CD4-positive, alpha-beta T cell treated with Interleukin-6 at 100 ng/mL for 8 hours (primary cell): ENCODE measurements at regions not wholly inside any gene's neighbourhood (a gene's known extent, or its start where the extent isn't known, plus 50 kb on each side); places are given as distances from the start of the nearest gene placed in this dataset.

Experiments
- DNase-seq: peaks from one replicate; pipeline ENCODE4 v3.0.0-alpha.2; 2020; ENCODE audit warnings: mixed read lengths, low spot score

DNA sequence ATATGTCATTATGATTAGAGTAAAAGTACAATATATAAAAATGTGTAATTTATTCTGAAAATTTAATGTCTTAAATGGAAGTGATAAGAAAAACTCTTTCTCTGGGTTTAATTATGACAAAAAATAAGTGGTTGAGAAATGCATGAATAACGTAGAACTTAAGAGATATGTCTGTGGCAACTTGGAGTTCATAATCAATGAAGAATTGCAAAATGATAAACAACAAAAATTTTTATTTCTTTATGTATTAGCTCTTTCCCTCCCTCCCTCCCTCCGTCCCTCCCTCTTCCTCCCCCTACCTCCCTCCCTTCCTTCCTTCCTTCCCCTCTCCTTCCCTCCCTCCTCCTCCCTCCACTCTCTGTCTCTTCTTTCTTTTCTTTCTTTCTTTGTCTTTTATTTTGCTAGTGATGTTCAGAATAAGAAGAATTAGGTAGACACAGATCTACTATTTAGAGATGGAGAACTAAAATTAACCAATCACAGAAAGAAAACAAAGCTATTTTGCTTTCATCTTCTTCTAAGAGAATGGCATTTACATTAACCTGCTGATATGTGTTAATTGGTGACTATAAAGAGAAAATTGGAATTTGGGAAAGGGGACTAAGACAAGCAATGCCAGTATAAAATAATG lies 96.3 kb upstream of the PDC start:
- DNase-seq, result no peak

DNA sequence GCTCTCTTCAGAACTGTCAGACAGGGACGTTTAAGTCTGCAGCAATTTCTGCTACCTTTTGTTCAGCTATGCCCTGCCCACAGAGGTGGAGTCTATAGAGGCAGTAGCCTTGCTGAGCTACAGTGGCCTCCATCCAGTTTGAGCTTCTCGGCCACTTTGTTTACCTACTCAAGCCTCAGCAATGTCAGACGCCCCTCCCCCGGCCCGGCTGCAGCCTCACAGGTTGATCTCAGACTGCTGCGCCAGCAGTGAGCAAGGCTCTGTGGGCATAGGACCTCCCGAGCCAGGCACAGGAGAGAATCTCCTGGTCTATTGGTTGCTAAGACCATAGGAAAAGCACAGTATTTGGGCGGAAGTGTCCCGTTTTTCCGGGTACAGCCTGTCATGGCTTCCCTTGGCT lies 89.9 kb upstream of the PDC start:
- no peak for DNase-seq

DNA sequence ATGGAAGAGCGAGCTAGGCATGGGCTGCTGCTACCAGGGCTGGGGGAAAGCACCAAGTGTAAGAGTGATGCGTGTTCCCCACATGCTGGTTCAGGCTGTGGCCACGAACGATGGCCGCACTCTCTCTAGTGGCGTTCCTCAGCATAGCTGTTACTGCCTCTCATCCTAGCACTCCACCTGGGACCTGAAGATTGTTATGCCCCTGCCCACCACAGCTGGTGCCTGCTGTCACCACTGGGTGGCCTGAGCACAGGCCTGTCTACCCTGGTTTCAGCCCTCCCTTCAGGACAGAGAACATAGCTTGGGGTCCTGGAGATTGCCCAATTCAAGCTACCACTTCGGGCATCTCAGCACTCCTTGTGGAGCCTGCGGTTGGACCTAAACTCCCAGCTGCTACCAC lies 80.1 kb upstream of the PDC start:
- DNase-seq, result no peak

DNA sequence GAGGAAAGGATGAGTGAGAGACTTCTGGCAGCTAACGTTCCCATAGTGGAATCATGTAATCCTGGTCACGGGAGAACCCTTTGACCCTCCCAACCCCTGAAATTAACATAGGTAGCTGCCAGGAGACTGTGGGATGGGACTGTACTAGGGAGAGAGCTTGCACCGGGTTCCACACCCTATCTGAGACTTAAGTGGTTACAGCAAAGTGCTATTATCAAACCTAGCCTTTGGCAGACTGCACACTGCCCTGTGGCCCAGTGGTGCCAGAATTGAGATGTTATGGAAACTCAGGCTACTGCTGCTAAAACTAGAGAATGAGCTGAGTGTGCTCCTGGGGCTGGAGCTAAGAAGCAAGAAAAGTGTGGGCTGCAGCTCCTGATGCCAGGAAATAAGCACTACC lies 79.6 kb upstream of the PDC start:
- no peak for DNase-seq

DNA sequence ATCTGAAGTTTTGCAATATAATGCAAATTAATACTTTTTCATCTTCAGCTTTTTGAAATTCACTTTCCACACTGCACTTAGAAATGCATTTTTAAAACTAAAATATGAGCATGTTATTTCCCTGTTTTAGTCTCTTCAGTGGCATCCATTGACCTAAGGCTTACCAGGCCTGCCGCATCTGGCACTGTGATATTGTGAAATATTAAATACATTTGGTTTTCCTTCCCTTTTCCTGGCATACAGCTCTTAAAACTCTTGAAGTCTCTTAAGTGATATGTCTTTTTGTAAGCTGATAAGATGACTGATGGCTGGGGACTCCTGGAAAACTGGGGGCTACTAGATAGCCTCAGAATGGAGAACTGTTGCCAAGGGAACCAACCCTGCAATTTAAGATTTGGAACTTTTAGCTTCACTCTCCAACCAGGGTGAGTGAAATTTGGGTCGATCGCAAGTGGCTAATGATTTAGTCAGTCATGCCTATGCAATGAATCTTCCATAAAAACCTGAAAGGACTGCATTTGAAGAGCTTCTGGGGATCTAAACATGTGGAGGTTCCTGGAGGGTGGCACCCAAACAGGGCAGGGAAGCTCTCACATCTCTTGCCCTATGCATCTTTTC lies 75.5 kb upstream of the PDC start:
- DNase-seq, result no peak

DNA sequence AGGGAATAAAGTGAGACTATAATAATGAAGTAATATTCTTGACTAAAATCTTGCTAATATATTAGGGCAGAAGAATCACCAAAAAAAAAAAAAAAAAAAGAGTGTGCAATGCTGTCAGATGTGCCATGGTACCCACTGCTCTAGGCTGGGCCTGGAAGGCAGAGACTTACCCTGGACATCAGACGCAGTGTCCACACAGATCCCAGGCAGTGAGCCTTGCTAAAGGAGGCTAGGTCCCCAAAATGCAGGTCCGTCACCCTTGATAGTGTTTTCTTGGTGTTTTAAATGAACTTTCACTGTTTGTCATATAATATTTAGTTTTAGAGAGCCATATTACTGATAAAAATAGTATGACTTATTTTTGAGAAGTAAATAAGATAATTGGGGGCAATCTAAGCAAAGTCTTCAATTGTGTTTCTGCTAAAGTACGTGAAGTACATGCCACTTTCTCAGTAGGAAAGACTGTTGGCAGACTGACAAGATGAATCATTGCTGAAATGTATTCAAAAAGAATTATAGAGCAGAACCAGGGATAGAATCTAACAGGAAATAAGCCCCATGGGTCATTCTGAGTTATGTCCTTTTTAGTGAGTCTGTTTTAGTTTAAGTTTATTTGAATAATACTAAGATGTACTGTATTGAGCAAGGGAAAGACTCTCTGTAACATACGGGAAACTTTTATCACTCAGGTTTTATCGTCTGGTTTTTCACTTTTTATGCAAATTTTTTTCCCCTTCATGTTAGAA lies 74.6 kb upstream of the PDC start:
- DNase-seq, result no peak

DNA sequence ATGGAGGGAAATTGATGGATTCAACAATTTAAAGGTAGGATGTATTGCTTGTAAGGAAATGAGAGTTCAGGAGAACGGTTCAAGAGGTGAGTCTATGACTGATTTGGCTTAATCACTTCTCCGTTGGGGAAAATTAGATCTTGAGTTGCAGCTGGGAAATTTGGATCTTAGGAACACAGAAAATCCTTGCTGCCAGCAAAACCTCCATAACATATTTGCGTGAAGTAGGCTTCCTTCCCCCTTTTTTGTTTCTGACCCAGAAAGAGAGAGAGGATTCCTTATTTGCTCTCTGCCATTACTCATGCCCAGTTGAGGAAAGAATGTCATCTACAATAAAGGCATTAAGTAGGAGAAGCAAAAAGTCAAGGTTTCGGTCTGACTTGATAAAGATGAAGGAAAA lies 73.5 kb upstream of the PDC start:
- no peak for DNase-seq

DNA sequence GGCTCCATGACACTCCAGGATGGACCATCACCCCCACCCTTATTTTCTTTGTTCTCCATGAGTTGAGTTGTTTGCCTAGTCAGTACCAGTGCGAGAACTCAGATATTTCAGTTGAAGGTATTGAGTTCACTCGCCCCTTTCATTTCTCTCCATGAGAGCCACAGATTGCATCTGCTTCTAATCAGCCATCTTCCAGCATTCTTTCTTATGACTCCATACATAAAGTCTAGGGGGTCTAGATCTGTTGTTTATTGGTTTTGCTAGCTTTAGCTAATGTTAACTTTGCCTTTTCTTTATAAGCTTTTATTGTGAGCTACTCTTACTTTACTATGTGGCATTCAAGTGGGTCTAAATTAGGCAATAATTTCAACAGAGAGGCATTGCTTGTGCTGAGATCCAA lies 71.6 kb upstream of the PDC start:
- DNase-seq, result no peak

DNA sequence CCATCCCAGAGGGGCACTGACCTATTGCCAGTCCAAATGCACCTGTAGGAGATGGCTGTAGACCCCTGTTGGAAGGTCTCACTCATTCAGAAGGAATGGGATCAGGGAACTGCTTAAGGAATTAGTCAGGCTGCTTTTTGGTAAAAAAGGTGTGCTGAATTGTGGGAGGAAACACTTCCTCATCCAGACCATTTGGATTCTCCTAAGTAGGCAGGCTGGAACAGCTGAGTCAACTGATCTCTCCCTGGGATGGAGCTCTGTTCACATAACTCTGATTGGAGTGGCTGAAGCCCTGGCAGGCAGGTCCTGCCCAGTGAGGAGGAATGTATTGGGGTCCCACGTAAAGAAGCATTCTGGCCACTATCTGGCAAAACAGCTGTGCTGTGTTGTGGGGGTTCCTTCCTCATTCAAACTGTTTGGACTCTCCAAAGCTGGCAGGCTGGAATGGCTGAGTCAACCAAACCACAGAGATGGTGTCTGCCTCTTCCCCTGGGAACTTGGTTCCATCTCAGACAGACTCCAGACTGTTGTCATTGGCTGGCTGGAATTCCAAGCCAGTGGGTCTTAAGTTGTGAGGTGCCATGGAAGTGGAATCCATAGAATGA lies 70.7 kb upstream of the PDC start:
- DNase-seq, result no peak

DNA sequence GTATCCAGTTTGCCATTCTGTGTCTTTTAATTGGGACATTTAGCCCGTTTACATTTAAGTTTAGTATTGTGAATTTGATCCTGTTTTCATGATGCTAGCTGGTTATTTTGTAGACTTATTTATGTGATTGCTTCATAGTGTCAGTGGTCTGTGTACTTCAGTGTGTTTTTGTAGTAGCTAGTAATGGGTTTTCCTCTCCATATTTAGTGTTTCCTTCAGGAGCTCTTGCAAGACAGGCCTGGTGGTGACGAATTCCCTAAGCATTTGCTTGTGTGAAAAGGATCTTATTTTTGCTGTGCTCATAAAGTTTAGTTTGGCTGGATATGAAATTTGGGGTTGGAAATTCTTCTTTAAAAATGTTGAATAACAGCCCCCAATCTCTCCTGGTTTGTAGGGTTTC lies 69.2 kb upstream of the PDC start:
- no peak for DNase-seq

DNA sequence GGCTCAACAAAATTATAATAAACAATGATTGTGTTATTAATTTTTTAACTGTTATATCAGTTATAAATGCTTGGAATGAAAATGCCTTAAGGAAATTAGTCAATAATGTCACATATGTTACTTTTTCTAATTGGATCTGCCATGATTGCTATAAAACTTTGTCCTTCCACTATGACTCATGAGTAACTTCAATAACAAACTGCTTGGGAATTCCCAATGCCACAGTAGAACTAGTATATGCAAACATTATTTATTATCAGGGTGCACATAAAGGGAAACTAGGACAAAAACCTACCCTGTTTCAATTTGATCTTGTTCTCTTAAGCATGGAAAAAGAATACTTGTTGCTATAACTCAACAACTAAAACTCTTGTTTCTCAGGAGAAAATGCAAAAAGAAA lies 59.1 kb upstream of the PDC start:
- no peak for DNase-seq

DNA sequence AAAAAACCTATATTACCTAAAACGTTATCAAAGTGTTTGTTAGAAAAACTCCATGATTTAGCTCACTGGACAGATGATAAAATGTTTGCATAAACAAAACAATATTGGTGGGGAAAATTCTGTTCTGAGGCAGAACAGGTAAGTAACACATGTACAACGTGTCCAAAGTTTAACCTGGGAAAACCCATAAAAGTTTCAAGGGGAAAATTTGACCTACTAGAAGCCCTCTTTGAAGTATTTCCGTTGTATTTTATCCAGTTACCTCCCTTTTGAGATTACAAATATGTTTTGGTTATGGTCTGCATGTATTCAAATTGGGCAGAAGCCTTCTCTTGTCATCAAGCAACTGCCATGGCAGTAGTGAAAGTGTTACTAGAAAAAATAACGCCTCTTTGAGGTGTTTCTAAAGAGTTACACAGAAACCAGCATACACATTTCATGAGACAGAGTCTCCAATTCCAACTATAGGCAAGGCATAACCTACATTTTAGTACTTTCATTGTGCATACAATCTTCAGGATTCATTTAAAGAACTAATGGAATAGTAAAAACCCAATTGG lies 58.0 kb upstream of the PDC start:
- DNase-seq, result no peak

DNA sequence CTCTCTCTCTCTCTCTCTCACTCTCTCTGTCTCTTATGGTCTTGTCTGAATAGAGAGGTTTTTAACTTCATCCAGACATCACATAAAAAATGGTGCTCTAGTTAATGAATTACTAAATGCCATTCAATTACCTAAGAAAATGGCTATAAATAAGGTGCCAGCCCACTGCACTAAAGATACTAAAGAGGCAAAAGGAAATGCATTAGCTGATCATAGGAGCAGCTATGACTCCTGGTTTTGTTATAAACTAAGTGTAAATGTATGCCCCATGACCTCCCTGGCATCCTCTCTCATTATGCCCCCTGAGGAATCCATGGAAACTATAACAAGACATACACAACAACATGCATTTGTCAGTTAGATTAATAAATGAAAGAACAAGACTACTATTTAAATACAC lies 57.5 kb upstream of the PDC start:
- no peak for DNase-seq

DNA sequence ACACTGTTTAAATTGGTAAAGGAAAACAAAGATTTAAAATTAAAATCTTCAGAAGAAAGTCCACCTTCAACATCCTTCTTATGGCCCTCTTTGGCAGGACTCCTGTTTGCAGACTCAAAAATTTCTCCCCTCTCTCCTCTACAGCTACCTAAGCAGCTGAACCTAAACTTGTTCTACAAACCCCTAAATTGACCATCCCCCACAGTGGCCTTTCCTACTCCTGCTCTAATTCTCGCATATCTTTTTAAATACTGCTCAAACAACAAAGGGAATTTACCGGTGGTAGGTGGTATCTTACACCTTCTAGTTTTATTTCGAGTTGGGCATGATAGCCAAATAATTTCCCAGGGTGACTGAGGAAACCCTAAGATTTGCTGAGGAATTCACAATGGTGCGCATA lies 53.5 kb upstream of the PDC start:
- DNase-seq, result no peak

DNA sequence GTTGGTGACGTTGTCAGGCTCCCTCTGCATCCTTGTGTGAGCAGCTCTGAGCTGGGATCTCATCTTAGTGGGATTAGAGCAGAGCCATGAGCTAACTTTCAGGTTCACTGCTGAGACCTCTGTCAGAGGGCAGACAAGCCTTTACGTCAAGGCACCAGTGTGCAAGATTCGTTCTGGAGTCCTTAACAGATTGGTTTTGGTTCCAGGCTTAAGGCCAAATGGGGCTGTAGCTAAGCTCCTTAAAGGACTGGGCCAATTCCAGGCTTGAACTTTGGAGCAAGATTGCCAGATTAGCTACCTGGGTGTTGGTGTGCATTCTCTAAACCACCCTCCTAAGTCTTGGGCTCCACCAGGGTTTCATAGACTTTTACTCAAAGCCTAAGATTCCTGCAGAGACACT lies 52.6 kb upstream of the PDC start:
- DNase-seq, result no peak

DNA sequence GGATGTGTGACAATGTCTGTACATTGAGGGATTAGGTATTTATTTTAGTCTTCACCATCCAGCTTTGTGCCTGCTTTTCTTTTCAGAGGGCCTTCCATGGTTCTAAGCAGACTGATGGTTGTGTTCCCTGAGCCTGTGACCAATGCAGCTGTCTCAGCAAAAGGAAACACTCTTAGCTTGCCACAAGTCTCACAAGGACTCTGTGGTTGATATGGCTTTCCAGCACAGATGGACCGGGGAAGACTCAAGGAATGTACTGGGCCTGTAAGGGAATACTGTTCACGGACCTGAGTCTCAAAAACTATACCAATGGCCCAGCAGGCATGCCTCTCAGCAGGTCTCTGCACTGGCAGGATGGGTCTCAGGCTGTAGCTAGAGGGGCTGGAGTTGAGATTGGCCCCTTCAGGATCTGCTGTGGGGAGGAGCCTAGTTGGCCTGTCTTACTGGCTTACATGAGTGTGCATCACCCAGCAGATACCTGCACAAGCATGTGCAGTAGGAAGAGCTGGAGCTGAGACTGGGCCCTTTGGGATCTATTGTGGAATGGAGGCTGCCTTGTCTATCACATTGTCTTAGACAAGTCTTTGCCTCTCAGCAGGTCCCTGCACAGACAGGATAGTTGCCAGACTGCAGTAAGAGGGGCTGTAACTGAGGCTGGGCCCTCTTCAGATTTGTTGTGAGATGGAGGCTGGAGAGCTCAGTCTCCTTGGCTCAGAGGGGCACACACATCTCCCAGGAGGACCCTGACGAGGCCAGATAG lies 52.0 kb upstream of the PDC start:
- DNase-seq, result no peak

DNA sequence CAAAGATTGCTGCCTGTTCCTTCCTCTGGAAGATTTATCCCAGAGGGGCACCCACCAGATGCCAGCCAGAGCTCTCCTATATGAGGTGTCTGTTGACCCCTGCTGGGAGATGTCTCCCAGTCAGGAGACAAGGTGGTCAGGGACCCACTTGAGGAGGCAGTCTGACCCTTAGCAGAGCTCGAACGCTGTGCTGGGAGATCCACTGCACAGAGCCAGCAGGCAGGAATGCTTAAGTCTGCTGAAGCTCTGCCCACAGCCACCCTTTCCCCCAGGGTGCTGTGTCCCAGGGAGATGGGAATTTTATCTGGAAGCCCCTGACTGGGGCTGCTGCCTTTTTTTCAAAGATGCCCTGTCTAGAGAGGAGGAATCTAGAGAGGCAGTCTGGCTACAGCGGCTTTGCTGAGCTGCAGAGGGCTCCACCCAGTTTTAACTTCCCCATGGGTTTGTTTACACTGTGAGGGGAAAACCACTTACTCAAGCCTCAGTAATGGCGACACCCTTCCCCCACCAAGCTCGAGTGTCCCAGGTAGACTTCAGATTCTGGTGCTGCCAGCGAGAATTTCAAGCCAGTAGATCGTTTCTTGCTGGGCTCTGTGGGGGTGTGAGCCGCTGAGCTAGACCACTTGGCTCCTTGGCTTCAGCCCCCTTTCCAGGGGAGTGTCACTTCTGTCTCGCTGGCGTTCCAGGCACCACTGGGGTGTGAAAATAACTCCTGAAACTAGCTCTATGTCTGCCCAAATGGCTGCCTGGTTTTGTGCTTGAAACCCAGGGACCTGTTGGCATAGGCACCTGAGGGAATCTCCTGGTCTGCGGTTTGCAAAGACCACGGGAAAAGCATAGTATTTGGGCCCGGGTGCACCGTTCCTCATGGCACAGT lies 51.1 kb upstream of the PDC start:
- no peak for DNase-seq
